ENCODE measurements at regions not wholly inside any gene's neighbourhood (a gene's known extent, or its start where the extent isn't known, plus 50 kb on each side); places are given as distances from the start of the nearest gene placed in this dataset.

DNA sequence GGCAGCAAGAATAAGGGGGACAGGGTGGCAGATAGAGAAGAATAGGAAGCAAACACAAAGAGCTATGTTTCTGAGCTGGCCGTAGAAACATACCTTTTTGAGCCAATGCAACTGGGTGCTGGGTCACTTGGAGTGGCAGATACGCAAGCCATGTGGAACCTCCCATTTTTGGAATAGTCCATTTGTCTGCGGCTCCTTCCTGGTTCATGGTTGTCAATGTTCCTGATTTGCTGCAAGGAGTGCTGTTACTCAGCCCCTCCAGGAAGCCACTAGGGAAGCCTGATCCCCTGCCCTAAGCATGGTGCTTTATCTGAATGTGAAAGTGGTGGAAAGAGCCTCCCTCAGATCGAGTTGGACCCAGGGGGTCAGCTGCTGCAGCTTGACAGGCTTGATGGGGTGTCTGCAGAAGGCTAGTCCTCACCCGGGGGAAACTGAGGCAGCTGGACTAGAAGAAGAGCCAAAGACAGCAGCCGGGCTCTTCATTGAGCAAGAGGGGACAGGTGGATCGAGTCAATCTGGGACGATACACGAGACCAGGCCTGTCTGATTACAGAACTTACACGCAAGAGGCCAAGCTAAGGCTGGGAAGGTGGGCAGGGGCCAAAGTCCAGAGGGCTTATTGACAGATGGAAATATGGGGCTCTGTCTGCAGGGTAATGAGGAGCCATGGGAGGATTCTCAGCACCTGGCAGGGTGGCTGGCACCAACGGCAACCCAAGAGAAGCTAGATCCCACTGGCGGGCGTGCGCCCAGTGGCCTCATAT, 57.4 kb upstream of the CTNNBL1 start:
- peaks cover 37% of the 10 kb centered on the region for H3K27me3 ChIP-seq
- H3K4me1 ChIP-seq (ENCODE audit: control insufficient read depth in 1 of 2, insufficient read depth in 1 of 2, low read depth in 1 of 2, low read length in 1 of 2): no peaks in the 10 kb centered on the region
- no peak overlapping the region for H3K4me3 ChIP-seq (ENCODE audit: low read depth in 1 of 2, low read length in 1 of 2)
- no peaks in the 10 kb centered on the region for H3K36me3 ChIP-seq
- TF ChIP-seq CTCF (IDR thresholded peaks at IDR 0.05): no peak
- H3K9me3 ChIP-seq: no peaks in the 10 kb centered on the region
- H3K27ac ChIP-seq: no peak overlapping the region

DNA sequence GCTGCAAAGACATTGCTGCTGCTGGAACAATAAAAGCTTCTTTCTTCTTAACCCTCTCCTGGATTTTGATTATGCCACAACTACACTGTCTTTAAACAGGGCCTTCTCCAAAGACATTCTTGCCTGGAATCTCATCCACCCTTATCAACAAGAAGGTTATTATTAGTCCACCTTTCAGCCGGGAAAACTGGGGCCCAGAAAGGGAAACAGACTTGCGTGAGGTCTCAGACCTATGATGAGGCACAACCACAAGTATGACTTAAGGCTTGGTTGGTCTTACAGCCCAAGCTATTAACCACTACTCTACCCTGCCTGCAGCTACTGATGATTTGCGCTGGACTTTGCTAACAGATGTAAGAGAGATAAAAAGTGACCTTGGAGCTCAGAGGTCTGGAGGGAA, 62.8 kb upstream of the CTNNBL1 start:
- Histone ChIP-seq H3K4me1 (ENCODE audit: control insufficient read depth in 1 of 2, insufficient read depth in 1 of 2, low read depth in 1 of 2, low read length in 1 of 2) (no peaks in the 10 kb centered on the region), H3K4me3 (ENCODE audit: low read depth in 1 of 2, low read length in 1 of 2) (no peak overlapping the region), H3K27me3 (peaks cover 59% of the 10 kb centered on the region), H3K27ac (no peak overlapping the region), H3K9me3 (no peaks in the 10 kb centered on the region), H3K36me3 (no peaks in the 10 kb centered on the region)
- no peak for TF ChIP-seq CTCF (IDR thresholded peaks at IDR 0.05)

DNA sequence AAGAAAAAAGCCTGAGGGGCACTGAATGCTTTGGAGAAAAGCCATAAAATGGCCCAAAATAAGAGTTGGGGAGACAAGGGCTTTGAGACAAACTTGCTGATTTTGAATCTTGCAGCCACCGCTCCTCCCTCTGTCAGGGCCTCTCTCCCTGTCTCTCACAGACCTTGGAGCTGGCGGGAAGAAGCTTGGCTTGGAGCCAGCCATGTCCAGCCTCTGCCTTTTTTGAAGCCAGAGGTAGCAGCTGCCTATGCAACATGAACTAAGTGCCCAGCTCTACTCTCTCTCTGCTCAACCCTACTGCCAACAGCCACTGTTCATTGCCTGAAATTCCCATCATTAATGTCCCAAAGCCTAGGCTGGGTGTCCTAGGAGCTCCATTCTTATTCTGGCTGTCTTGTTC, 63.7 kb upstream of the CTNNBL1 start:
- Histone ChIP-seq H3K4me1 (ENCODE audit: control insufficient read depth in 1 of 2, insufficient read depth in 1 of 2, low read depth in 1 of 2, low read length in 1 of 2) (no peaks in the 10 kb centered on the region), H3K27ac (no peak overlapping the region), H3K36me3 (no peaks in the 10 kb centered on the region), H3K27me3 (peaks cover 66% of the 10 kb centered on the region), H3K9me3 (no peaks in the 10 kb centered on the region), H3K4me3 (ENCODE audit: low read depth in 1 of 2, low read length in 1 of 2) (no peak overlapping the region)
- TF ChIP-seq CTCF (IDR thresholded peaks at IDR 0.05): no peak

GRCh38 chr20:37627767-37628130, 66.1 kb upstream of the CTNNBL1 start:
- H3K4me3 ChIP-seq (ENCODE audit: low read depth in 1 of 2, low read length in 1 of 2): no peak overlapping the region
- no peaks in the 10 kb centered on the region for H3K9me3 ChIP-seq
- peaks cover 82% of the 10 kb centered on the region for H3K27me3 ChIP-seq

DNA sequence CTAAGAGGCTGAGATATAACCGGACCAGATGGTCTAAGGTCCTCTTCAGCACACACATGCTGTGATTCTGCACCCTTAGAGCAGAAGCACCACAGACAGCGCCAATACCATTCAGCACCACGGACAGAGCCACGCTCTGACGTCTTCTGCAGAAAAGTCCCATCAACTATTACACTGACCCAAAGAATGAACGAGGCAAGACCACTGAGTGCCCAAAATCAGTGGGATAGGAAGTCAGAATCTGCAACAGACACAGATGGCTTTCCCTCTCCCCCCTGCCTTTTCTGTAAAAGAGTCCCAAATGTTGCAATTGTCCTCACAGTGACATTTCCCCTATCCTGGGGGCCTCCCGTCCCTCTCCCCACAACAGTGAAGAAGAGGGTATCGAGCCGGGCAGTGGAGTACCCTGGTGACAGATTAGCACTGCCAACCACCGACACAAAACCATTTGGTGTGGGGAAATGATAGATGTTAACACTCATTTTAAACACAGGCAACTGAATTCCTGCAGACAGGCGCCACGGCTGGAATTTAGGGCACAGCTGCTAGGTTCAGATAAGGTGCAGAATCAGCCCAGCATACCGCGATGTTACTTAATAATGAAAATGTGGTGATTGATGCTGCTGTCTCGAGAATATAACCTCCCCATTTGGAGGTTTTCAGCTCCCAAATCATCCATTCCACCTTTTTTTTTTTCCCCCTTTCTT, 66.6 kb upstream of the CTNNBL1 start:
- no peaks in the 10 kb centered on the region for H3K36me3 ChIP-seq
- H3K4me1 ChIP-seq (ENCODE audit: control insufficient read depth in 1 of 2, insufficient read depth in 1 of 2, low read depth in 1 of 2, low read length in 1 of 2): no peaks in the 10 kb centered on the region
- no peak for TF ChIP-seq CTCF (IDR thresholded peaks at IDR 0.05)
- no peak overlapping the region for H3K4me3 ChIP-seq (ENCODE audit: low read depth in 1 of 2, low read length in 1 of 2)
- H3K27me3 ChIP-seq: peaks cover 87% of the 10 kb centered on the region
- H3K27ac ChIP-seq: no peak overlapping the region
- H3K9me3 ChIP-seq: no peaks in the 10 kb centered on the region

More at GRCh38 chr20:37627767-37628130, 66.1 kb upstream of the CTNNBL1 start:
- no peaks in the 10 kb centered on the region for H3K4me1 ChIP-seq (ENCODE audit: control insufficient read depth in 1 of 2, insufficient read depth in 1 of 2, low read depth in 1 of 2, low read length in 1 of 2)
- H3K36me3 ChIP-seq: no peaks in the 10 kb centered on the region
- no peak for TF ChIP-seq CTCF (IDR thresholded peaks at IDR 0.05)
- H3K27ac ChIP-seq: no peak overlapping the region
